ENCODE measurements at regions not wholly inside any gene's neighbourhood (a gene's known extent, or its start where the extent isn't known, plus 50 kb on each side); places are given as distances from the start of the nearest gene placed in this dataset.

DNA sequence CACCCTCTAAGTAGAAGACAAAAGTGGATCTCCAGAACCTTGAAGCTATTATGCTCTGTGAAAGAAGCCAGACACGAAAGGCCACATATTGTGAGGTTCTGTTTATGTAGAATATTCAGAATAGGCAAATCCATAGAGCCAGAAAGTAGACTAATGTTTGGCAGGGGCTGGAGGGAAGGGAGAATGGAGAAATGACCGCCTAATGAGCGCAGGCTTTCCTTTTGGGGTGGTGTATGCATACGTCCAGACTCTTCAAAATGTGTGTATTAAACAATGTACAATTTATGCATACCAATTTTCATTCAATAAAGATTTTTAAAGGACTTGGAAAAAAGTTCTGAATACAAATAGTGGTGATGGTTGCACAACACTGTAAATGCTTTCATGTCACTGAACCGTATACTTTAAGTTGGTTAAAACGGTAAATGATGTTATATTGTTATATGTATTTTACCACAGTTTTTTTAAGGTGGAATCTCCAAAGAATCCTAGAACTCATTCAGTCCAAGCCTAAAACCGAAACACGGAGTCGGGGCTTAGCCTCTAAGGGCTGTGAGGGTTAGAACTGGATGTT, 397.4 kb downstream of the SOX9 start:
- H3K27ac ChIP-seq = peak overlapping the region; percentile 20
- no peaks in the 10 kb centered on the region for H3K27me3 ChIP-seq
- ATAC-seq = no peak
- intact Hi-C loops (cut with DNase I) = no loop called here
- DNase-seq = no peak
- no peak overlapping the region for H3K4me3 ChIP-seq
- H3K36me3 ChIP-seq = no peaks in the 10 kb centered on the region
- H3K9me3 ChIP-seq = no peaks in the 10 kb centered on the region
- TF ChIP-seq, protein P1, sequence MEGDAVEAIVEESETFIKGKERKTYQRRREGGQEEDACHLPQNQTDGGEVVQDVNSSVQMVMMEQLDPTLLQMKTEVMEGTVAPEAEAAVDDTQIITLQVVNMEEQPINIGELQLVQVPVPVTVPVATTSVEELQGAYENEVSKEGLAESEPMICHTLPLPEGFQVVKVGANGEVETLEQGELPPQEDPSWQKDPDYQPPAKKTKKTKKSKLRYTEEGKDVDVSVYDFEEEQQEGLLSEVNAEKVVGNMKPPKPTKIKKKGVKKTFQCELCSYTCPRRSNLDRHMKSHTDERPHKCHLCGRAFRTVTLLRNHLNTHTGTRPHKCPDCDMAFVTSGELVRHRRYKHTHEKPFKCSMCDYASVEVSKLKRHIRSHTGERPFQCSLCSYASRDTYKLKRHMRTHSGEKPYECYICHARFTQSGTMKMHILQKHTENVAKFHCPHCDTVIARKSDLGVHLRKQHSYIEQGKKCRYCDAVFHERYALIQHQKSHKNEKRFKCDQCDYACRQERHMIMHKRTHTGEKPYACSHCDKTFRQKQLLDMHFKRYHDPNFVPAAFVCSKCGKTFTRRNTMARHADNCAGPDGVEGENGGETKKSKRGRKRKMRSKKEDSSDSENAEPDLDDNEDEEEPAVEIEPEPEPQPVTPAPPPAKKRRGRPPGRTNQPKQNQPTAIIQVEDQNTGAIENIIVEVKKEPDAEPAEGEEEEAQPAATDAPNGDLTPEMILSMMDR (IDR thresholded peaks at IDR 0.05) = no peak
- H3K4me1 ChIP-seq = peaks cover 5% of the 10 kb centered on the region

DNA sequence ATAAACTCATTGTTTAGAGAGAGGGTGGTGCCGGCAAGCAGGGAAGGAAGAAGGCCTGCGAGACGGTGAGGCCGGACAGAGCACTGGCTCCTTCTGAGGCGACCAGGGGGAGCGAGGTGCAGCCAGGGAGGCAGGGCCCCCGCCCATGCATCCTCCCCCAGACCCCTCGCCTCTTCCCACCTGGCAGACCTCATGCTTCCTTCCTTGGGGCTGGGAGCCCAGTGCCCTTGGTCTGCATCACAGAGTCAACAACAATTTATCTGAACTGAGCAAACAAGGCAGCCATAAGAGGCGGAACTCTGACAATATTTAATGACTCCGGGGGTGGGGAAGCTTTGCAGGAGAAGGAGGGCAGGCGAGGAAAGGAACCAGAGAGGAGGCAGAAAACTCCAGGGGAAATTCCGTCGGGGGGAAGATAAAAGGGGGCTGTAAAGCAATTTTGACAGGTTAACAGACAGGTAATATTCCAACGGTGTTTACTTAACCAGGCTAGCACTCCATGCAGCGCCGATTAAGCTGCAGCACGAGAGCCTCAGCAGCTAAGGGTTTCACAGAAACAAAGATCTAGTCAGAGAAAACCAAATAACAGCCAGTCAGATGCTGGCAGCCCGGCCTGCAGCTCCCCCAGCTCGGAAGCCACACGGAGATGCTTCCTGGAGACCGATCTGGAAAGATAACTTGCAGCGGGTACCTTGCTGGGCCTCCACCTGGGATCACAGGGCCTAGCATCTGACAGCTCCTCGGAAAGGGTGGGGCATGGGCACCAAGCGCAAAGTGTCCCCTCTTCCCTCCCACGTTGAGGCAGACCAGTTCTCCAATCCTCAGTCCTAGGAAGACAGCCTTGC, 398.2 kb downstream of the SOX9 start:
- Histone ChIP-seq H3K4me1 (peaks cover 5% of the 10 kb centered on the region), H3K36me3 (no peaks in the 10 kb centered on the region), H3K27me3 (no peaks in the 10 kb centered on the region), H3K27ac (peak overlapping the region; percentile 20), H3K4me3 (no peak overlapping the region), H3K9me3 (no peaks in the 10 kb centered on the region)
- TF ChIP-seq, protein P1 (IDR thresholded peaks at IDR 0.05) = no peak
- intact Hi-C loops (cut with DNase I) = no loop called here
- ATAC-seq (peak; percentile 75), DNase-seq (peak; percentile 66)

DNA sequence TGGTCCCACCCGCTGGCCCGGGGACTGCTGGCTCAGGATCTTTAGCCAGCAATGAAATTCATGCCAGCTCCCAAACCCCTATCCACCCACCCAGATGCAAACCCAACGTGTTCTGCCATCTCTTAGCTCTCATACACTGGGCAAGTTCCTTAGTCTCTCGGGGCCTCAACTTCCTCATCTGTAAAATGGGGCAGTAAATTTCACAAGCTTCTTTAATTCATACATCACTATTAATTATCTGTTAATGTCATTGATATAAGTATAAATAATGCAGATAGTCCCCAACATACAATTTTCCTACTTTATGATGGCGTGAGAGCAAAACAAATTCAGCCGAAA, 398.7 kb downstream of the SOX9 start:
- Histone ChIP-seq H3K4me3 (no peak overlapping the region), H3K27ac (no peak overlapping the region), H3K4me1 (peaks cover 5% of the 10 kb centered on the region), H3K9me3 (no peaks in the 10 kb centered on the region), H3K36me3 (no peaks in the 10 kb centered on the region), H3K27me3 (no peaks in the 10 kb centered on the region)
- intact Hi-C loops (cut with DNase I) = no loop called here
- DNase-seq (no peak), ATAC-seq (no peak)
- TF ChIP-seq, protein P1 (IDR thresholded peaks at IDR 0.05) = no peak

DNA sequence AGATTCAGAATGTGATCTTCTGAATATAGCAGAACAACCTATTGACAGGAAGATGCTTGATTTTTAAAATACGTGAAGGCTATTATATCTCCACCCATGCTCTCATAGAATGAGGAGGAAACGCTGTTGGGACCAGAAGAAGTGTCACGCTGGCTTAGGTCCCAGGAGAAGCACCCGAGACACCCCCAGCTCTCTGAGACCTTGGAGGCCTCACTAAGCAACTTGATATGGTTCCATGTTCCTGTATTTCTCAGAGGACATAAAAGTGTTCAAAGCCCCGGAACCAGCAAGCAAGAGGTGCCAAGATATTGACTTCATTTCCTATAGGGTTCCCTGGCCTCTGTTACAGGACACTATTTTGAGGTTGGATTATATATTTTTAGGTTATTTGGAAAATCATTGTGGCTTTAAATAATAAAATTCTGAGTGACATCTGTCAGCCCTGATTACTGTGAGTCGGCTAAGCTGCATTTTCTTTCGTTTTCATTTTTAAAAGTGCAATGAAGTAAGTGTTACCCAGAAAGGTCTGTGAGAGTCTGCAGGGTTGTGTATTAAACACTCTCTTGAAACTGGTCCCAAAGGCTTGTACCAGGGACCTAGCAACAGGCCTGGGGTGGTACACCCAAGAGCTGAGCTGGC, 400.0 kb downstream of the SOX9 start:
- H3K9me3 ChIP-seq = no peaks in the 10 kb centered on the region
- no peaks in the 10 kb centered on the region for H3K27me3 ChIP-seq
- TF ChIP-seq, protein P1 (IDR thresholded peaks at IDR 0.05) = no peak
- ATAC-seq = no peak
- DNase-seq = no peak
- H3K4me1 ChIP-seq = no peaks in the 10 kb centered on the region
- no peak overlapping the region for H3K4me3 ChIP-seq
- H3K36me3 ChIP-seq = no peaks in the 10 kb centered on the region
- H3K27ac ChIP-seq = no peak overlapping the region
- intact Hi-C loops (cut with DNase I) = no loop called here

DNA sequence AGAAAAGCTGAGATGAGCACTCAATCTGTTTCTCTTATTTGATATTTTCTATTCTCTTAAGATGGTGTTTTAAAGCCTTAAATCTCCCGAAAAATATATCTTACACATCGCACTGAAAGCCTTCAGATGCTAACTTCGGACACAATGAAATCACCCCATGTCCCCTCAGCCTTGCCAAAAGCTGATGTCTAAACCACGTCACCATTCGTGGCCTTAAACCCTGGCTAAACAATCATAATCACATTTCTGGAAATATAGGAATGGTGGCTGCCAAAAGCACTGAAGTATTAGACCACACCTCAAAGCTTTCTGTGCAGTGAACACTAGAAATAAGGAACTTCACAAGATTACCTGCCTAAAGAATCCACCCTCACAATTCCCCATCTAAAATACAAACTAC, 402.7 kb downstream of the SOX9 start:
- intact Hi-C loops (cut with DNase I) = no loop called here
- no peaks in the 10 kb centered on the region for H3K4me1 ChIP-seq
- TF ChIP-seq, protein P1 (IDR thresholded peaks at IDR 0.05) = no peak
- H3K27ac ChIP-seq = no peak overlapping the region
- ATAC-seq = no peak
- DNase-seq = no peak
- no peaks in the 10 kb centered on the region for H3K36me3 ChIP-seq
- no peak overlapping the region for H3K4me3 ChIP-seq
- H3K27me3 ChIP-seq = no peaks in the 10 kb centered on the region
- H3K9me3 ChIP-seq = no peaks in the 10 kb centered on the region
